ENCODE measurements at regions not wholly inside any gene's neighbourhood (a gene's known extent, or its start where the extent isn't known, plus 50 kb on each side); places are given as distances from the start of the nearest gene placed in this dataset.

GRCh38 chr2:136310797-136311603 is 193.1 kb upstream of the CXCR4 start:
- ATAC-seq (ENCODE audit: low read depth in 2 of 2) (peak in 1 of 2 donors; percentile 35), DNase-seq (no peak)
- Mint-ChIP-seq H3K9me3 (peaks cover 0 to 2% (median 0%) of the 10 kb centered on the region in 7 donors), H3K27me3 (no peaks in the 10 kb centered on the region), H3K4me3 (no peak overlapping the region), H3K36me3 (no peaks in the 10 kb centered on the region), H3K4me1 (peaks cover 7 to 18% (median 9%) of the 10 kb centered on the region in 3 donors), H3K27ac (peak overlapping the region in 2 of 6 donors; percentile 2 to 3)

- H3K9me3 Mint-ChIP-seq = peaks cover 0 to 2% (median 0%) of the 10 kb centered on the region in 7 donors
- H3K4me1 Mint-ChIP-seq = peaks cover 7 to 18% (median 13%) of the 10 kb centered on the region in 3 donors
- no peaks in the 10 kb centered on the region for H3K27me3 Mint-ChIP-seq
- H3K4me3 Mint-ChIP-seq = no peak overlapping the region
- DNase-seq (no peak), ATAC-seq (ENCODE audit: low read depth in 2 of 2) (no peak)
- H3K36me3 Mint-ChIP-seq = no peaks in the 10 kb centered on the region
- H3K27ac Mint-ChIP-seq = peak overlapping the region in 1 of 6 donors; percentile 3
Observed at GRCh38 chr2:136310005-136310495, 192.1 kb upstream of the CXCR4 start.

- H3K27ac Mint-ChIP-seq = peak overlapping the region in 4 of 6 donors; percentile 0 to 88 (median 72)
Observed at GRCh38 chr2:136308611-136309010, 190.7 kb upstream of the CXCR4 start.

GRCh38 chr2:136306836-136307235 is 188.9 kb upstream of the CXCR4 start:
- Mint-ChIP-seq H3K27me3 (no peaks in the 10 kb centered on the region), H3K4me1 (peaks cover 12 to 22% (median 16%) of the 10 kb centered on the region in 3 donors), H3K27ac (peak overlapping the region in 1 of 6 donors; percentile 16), H3K9me3 (peaks cover 0 to 2% (median 0%) of the 10 kb centered on the region in 7 donors), H3K4me3 (no peak overlapping the region), H3K36me3 (no peaks in the 10 kb centered on the region)
- no peak for DNase-seq
- ATAC-seq (ENCODE audit: low read depth in 2 of 2) = no peak

More at GRCh38 chr2:136308611-136309010, 190.7 kb upstream of the CXCR4 start:
- H3K4me3 Mint-ChIP-seq = no peak overlapping the region
- peaks cover 12 to 18% (median 16%) of the 10 kb centered on the region in 3 donors for H3K4me1 Mint-ChIP-seq
- H3K9me3 Mint-ChIP-seq = peaks cover 0 to 2% (median 0%) of the 10 kb centered on the region in 7 donors
- ATAC-seq (ENCODE audit: low read depth in 2 of 2) (no peak), DNase-seq (no peak)
- H3K27me3 Mint-ChIP-seq = no peaks in the 10 kb centered on the region
- H3K36me3 Mint-ChIP-seq = no peaks in the 10 kb centered on the region

- no peak overlapping the region for H3K4me3 Mint-ChIP-seq
- H3K36me3 Mint-ChIP-seq = no peaks in the 10 kb centered on the region
- peak in 1 of 2 donors; percentile 58 for ATAC-seq (ENCODE audit: low read depth in 2 of 2)
- H3K9me3 Mint-ChIP-seq = peaks cover 0 to 2% (median 0%) of the 10 kb centered on the region in 7 donors
- DNase-seq = no peak
- H3K4me1 Mint-ChIP-seq = peaks cover 4 to 14% (median 9%) of the 10 kb centered on the region in 3 donors
- peak overlapping the region in 2 of 6 donors; percentile 35 to 65 for H3K27ac Mint-ChIP-seq
- no peaks in the 10 kb centered on the region for H3K27me3 Mint-ChIP-seq
Observed at GRCh38 chr2:136305517-136306192, 187.7 kb upstream of the CXCR4 start.

GRCh38 chr2:136301006-136301405 is 183.1 kb upstream of the CXCR4 start:
- H3K27me3 Mint-ChIP-seq = no peaks in the 10 kb centered on the region
- H3K4me3 Mint-ChIP-seq = no peak overlapping the region
- ATAC-seq (ENCODE audit: low read depth in 2 of 2) (no peak), DNase-seq (no peak)
- peak overlapping the region in 2 of 6 donors; percentile 12 to 69 for H3K27ac Mint-ChIP-seq
- H3K36me3 Mint-ChIP-seq = no peaks in the 10 kb centered on the region
- peaks cover 4 to 25% (median 6%) of the 10 kb centered on the region in 3 donors for H3K4me1 Mint-ChIP-seq
- no peaks in the 10 kb centered on the region for H3K9me3 Mint-ChIP-seq

- Mint-ChIP-seq H3K36me3 (no peaks in the 10 kb centered on the region), H3K4me1 (peaks cover 0 to 21% (median 4%) of the 10 kb centered on the region in 3 donors), H3K27ac (peak overlapping the region in 4 of 6 donors; percentile 36 to 59 (median 44)), H3K4me3 (no peak overlapping the region), H3K9me3 (no peaks in the 10 kb centered on the region), H3K27me3 (no peaks in the 10 kb centered on the region)
- ATAC-seq (ENCODE audit: low read depth in 2 of 2) = no peak
- DNase-seq = no peak
Observed at GRCh38 chr2:136298631-136299030, 180.7 kb upstream of the CXCR4 start.

GRCh38 chr2:136297994-136298393 is 180.0 kb upstream of the CXCR4 start:
- no peaks in the 10 kb centered on the region for H3K9me3 Mint-ChIP-seq
- ATAC-seq (ENCODE audit: low read depth in 2 of 2) (no peak), DNase-seq (no peak)
- H3K27ac Mint-ChIP-seq = peak overlapping the region in 3 of 6 donors; percentile 11 to 40 (median 25)
- H3K27me3 Mint-ChIP-seq = no peaks in the 10 kb centered on the region
- H3K4me1 Mint-ChIP-seq = peaks cover 0 to 20% (median 2%) of the 10 kb centered on the region in 3 donors
- H3K4me3 Mint-ChIP-seq = no peak overlapping the region
- H3K36me3 Mint-ChIP-seq = no peaks in the 10 kb centered on the region

- no peak for ATAC-seq (ENCODE audit: low read depth in 2 of 2)
Observed at GRCh38 chr2:136297312-136297711, 179.4 kb upstream of the CXCR4 start.

GRCh38 chr2:136295168-136295567 is 177.2 kb upstream of the CXCR4 start:
- no peak overlapping the region for H3K4me3 Mint-ChIP-seq
- no peak for ATAC-seq (ENCODE audit: low read depth in 2 of 2)
- H3K27ac Mint-ChIP-seq = no peak overlapping the region
- H3K27me3 Mint-ChIP-seq = no peaks in the 10 kb centered on the region
- no peak for DNase-seq
- peaks cover 0 to 20% (median 3%) of the 10 kb centered on the region in 3 donors for H3K4me1 Mint-ChIP-seq
- H3K9me3 Mint-ChIP-seq = peaks cover 0 to 7% (median 0%) of the 10 kb centered on the region in 7 donors
- peaks cover 0 to 16% of the 10 kb centered on the region in 2 donors for H3K36me3 Mint-ChIP-seq

More at GRCh38 chr2:136297312-136297711, 179.4 kb upstream of the CXCR4 start:
- H3K4me1 Mint-ChIP-seq = peaks cover 0 to 20% (median 0%) of the 10 kb centered on the region in 3 donors
- DNase-seq = no peak
- H3K36me3 Mint-ChIP-seq = peaks cover 0 to 2% of the 10 kb centered on the region in 2 donors
- H3K27ac Mint-ChIP-seq = peak overlapping the region in 2 of 6 donors; percentile 26 to 69
- H3K9me3 Mint-ChIP-seq = no peaks in the 10 kb centered on the region
- no peaks in the 10 kb centered on the region for H3K27me3 Mint-ChIP-seq
- H3K4me3 Mint-ChIP-seq = no peak overlapping the region

GRCh38 chr2:136291871-136292270 is 173.9 kb upstream of the CXCR4 start:
- Mint-ChIP-seq H3K27ac (peak overlapping the region in 2 of 6 donors; percentile 47 to 48), H3K4me3 (no peak overlapping the region), H3K9me3 (peaks cover 0 to 7% (median 0%) of the 10 kb centered on the region in 7 donors), H3K27me3 (no peaks in the 10 kb centered on the region), H3K4me1 (peaks cover 0 to 15% (median 14%) of the 10 kb centered on the region in 3 donors), H3K36me3 (peaks cover 0 to 16% of the 10 kb centered on the region in 2 donors)
- ATAC-seq (ENCODE audit: low read depth in 2 of 2) (no peak), DNase-seq (no peak)

- Mint-ChIP-seq H3K27ac (peak overlapping the region in 5 of 6 donors; percentile 39 to 94 (median 48)), H3K4me3 (no peak overlapping the region), H3K9me3 (peaks cover 0 to 12% (median 0%) of the 10 kb centered on the region in 7 donors), H3K4me1 (peaks cover 11 to 29% (median 25%) of the 10 kb centered on the region in 3 donors), H3K36me3 (peaks cover 0 to 16% of the 10 kb centered on the region in 2 donors), H3K27me3 (no peaks in the 10 kb centered on the region)
- no peak for ATAC-seq (ENCODE audit: low read depth in 2 of 2)
- no peak for DNase-seq
Observed at GRCh38 chr2:136290326-136290725, 172.4 kb upstream of the CXCR4 start.

GRCh38 chr2:136288249-136288648 is 170.3 kb upstream of the CXCR4 start:
- Mint-ChIP-seq H3K36me3 (peaks cover 0 to 16% of the 10 kb centered on the region in 2 donors), H3K27ac (peak overlapping the region in 2 of 6 donors; percentile 18 to 70), H3K27me3 (no peaks in the 10 kb centered on the region), H3K4me3 (no peak overlapping the region), H3K4me1 (peaks cover 29 to 50% (median 43%) of the 10 kb centered on the region in 3 donors), H3K9me3 (peaks cover 0 to 14% (median 0%) of the 10 kb centered on the region in 7 donors)
- ATAC-seq (ENCODE audit: low read depth in 2 of 2) = no peak
- no peak for DNase-seq

All from naive B cell (primary cell).